D721Med (cell line): ENCODE measurements at regions not wholly inside any gene's neighbourhood (a gene's known extent, or its start where the extent isn't known, plus 50 kb on each side); places are given as distances from the start of the nearest gene placed in this dataset.

Source experiments
- DNase-seq: peaks from one replicate; pipeline ENCODE4 v3.0.0; 2011; ENCODE audit warnings: low spot score; ENCODE audit not compliant: insufficient read length
- FAIRE-seq: peaks from 2 replicates; lab custom pipeline; 2011; peaks lifted over from hg19 to GRCh38; lab: Jason Lieb, UNC
- TF ChIP-seq, protein P1 (sequence below): IDR thresholded peaks from 2 replicates; pipeline ENCODE4 v1.5.1; 2012; ENCODE audit warnings: mild to moderate bottlenecking, control low read depth; ENCODE audit not compliant: insufficient read depth; ENCODE audit errors: missing control alignments

- no peak for FAIRE-seq
- no peak for DNase-seq
- TF ChIP-seq, protein P1, sequence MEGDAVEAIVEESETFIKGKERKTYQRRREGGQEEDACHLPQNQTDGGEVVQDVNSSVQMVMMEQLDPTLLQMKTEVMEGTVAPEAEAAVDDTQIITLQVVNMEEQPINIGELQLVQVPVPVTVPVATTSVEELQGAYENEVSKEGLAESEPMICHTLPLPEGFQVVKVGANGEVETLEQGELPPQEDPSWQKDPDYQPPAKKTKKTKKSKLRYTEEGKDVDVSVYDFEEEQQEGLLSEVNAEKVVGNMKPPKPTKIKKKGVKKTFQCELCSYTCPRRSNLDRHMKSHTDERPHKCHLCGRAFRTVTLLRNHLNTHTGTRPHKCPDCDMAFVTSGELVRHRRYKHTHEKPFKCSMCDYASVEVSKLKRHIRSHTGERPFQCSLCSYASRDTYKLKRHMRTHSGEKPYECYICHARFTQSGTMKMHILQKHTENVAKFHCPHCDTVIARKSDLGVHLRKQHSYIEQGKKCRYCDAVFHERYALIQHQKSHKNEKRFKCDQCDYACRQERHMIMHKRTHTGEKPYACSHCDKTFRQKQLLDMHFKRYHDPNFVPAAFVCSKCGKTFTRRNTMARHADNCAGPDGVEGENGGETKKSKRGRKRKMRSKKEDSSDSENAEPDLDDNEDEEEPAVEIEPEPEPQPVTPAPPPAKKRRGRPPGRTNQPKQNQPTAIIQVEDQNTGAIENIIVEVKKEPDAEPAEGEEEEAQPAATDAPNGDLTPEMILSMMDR = no peak
Measured at GRCh38 chr10:10680496-10680895, 337.2 kb upstream of the CELF2 start.

DNA sequence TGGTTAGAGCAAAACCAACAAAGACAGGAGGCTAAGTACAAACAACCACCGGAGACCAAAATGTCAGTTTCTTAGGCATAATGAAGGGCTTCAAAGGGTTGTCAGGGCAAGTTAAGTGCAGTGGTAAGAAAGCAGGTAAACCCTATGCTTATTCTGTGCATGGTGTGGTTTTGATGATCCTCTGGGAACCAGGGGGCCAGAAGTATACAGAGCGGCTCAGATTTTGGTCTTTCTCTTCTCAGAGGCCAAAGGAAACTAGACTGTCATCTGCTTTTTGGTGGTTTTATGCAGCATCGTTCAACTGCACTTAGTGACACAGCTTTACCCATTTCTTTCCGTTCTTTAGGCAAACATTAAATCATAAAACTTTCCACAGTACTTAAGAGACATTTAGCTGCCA, 332.7 kb upstream of the CELF2 start:
- no peak for FAIRE-seq
- DNase-seq = no peak

GRCh38 chr10:10685566-10685965, 332.1 kb upstream of the CELF2 start:
- no peak for FAIRE-seq
- TF ChIP-seq, protein P1 = no peak
- DNase-seq = no peak

More for the DNA sequence above, 332.7 kb upstream of the CELF2 start:
- TF ChIP-seq, protein P1 = no peak

GRCh38 chr10:10687751-10688150, 329.9 kb upstream of the CELF2 start:
- TF ChIP-seq, protein P1 = no peak
- DNase-seq (no peak), FAIRE-seq (no peak)

GRCh38 chr10:10699427-10699826, 318.2 kb upstream of the CELF2 start:
- FAIRE-seq (no peak), DNase-seq (no peak)
- TF ChIP-seq, protein P1 = no peak

DNA sequence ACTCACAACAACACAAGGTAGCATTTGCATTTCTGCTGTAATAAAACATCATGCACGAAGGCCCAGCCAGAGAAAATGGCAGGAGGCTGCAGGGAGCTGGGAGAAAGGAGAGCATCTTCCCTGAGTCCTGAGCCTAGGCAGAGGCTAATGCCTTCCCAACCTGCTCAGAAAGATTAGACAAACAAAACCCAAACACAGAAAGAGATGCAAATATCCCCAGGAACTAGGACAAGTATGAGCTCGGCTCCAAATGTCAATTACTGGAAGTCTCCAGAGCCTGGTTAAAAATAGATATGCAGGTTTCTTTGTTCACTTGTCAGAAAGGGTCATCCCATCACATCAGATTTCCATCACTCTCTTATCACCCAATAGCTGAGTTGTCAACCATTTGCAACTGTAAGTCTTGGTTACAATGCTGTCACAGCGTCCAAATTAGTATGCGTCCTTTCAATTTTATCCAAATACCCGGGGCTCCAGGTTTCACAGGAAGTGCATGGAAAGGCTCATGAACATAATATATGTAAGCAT, 316.5 kb upstream of the CELF2 start:
- TF ChIP-seq, protein P1 = no peak
- no peak for DNase-seq
- FAIRE-seq = no peak

DNA sequence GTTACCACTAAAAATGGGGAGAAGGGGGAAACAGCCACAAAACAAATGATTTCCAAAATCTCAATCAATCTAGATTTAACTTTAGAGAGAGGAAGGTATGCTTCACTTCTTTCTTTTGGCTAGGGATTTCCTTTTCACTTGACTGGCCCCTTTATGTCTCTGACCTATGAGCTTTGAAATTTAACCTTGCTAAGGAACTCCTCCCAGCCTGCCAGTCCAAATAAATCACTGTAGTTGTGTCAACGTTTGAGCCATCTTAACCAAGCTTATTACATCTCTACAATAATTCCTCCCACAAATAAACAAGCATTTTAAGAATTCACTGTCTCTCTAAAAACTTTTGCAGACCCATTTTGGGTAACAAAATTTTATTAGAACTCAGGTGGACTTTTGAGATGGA, 315.5 kb upstream of the CELF2 start:
- FAIRE-seq = no peak

More for the DNA sequence above, 315.5 kb upstream of the CELF2 start:
- TF ChIP-seq, protein P1 = no peak
- no peak for DNase-seq
